ENCODE measurements at regions not wholly inside any gene's neighbourhood (a gene's known extent, or its start where the extent isn't known, plus 50 kb on each side); places are given as distances from the start of the nearest gene placed in this dataset.

DNA sequence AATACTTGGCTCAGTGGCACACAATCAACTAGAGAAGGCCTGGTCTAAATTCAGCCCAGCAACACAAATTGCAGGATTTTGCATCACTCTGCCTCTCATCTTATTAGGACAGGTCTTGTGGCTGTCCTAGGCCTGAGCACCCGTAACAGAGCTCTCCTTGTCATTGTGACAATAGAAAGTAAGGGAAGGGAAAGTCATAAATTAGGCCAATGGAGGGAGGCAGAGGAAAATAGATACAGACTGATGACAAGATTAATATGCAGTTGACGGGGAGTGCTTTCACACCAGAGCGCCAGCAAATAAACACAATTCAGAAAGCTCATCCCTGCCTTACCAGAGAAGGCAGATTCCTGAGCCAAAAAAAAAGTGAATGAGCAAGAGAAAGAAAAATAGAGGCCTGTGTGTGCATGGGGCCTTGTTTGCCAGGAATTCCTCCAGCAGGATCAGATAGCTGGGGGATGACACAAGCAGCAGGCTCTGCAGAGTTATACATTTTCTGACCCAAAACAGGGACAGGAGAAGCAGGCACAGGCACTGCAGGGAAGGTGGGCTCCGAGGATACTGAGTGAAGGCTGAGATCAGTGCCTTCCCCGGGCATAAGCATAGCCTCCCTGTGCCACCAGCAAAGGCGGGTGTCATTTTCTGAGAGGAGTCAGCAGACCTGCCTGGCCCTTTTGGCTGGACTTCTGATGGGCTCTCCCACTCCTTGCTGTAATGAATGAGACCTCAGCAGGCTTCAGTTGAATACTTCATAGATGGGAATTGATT, 110.0 kb upstream of the SPAG17 start:
- TF ChIP-seq, protein P1, sequence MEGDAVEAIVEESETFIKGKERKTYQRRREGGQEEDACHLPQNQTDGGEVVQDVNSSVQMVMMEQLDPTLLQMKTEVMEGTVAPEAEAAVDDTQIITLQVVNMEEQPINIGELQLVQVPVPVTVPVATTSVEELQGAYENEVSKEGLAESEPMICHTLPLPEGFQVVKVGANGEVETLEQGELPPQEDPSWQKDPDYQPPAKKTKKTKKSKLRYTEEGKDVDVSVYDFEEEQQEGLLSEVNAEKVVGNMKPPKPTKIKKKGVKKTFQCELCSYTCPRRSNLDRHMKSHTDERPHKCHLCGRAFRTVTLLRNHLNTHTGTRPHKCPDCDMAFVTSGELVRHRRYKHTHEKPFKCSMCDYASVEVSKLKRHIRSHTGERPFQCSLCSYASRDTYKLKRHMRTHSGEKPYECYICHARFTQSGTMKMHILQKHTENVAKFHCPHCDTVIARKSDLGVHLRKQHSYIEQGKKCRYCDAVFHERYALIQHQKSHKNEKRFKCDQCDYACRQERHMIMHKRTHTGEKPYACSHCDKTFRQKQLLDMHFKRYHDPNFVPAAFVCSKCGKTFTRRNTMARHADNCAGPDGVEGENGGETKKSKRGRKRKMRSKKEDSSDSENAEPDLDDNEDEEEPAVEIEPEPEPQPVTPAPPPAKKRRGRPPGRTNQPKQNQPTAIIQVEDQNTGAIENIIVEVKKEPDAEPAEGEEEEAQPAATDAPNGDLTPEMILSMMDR (conservative IDR thresholded peaks at IDR 0.05) = no peak
- TF ChIP-seq EZH2 (IDR thresholded peaks at IDR 0.05; ENCODE audit: low read depth) = no peak
